K562 (cell line): ENCODE measurements at regions not wholly inside any gene's neighbourhood (a gene's known extent, or its start where the extent isn't known, plus 50 kb on each side); places are given as distances from the start of the nearest gene placed in this dataset.

Experiments used
- ATAC-seq: fragments of 200-7000 bp; cut with Tn5 transposase; 3 replicates; pipeline ENCODE4 v1.9.1; 2020; ENCODE audit warnings: moderate library complexity
- BruUV-seq: library from RNA; stranded (reverse); fragments of 400-500 nt; replicated peaks from 2 replicates; lab custom pipeline; 2021; lab: Mats Ljungman, UMichigan
- CTCF ChIA-PET: fragments of 300-600 bp; formaldehyde crosslinking; extraction: SDS; loops from one replicate; lab custom pipeline; 2021; ENCODE audit warnings: low intra/inter-chr PET ratio; lab: Yijun Ruan, JAX
- POLR2A ChIA-PET: fragments of 300-600, 350-650 bp; sonication (Branson Sonifier 250); formaldehyde crosslinking; extraction: SDS; loops from one replicate; lab custom pipeline; 2021; ENCODE audit warnings: antibody characterized with exemption, inconsistent platforms; lab: Yijun Ruan, JAX
- DNase-seq, 4 experiments: peaks; one replicate each; pipeline versions ENCODE4 v3.0.0 to v3.0.0-alpha.2; 2011 to 2018; ENCODE audit warnings: low spot score in 3 of 4, mixed read lengths in 3 of 4; ENCODE audit errors: extremely low read depth in 1 of 4
- FAIRE-seq: peaks from 2 replicates; lab custom pipeline; 2011; peaks lifted over from hg19 to GRCh38; lab: Jason Lieb, UNC
- H2AFZ ChIP-seq: 2 replicates; pipeline ENCODE4 v1.6.0; 2011; ENCODE audit warnings: low read depth, low read length, control low read depth, inconsistent platforms
- H3K27ac ChIP-seq: fragments of 200-600 bp; 3 replicates; pipeline ENCODE4 v1.8.0; 2011; ENCODE audit warnings: low read depth, mild to moderate bottlenecking, control low read depth, inconsistent platforms, low read length, moderate library complexity, mixed read lengths; ENCODE audit errors: extremely low read depth
- H3K27me3 ChIP-seq, 2 experiments: fragments of 300-600 bp in 1 of 2; 2 replicates in 1 of 2; 3 replicates in 1 of 2; pipeline versions ENCODE4 v1.6.0 to v1.8.0; 2011; ENCODE audit warnings: inconsistent platforms in 2 of 2, low read length in 2 of 2, mild to moderate bottlenecking in 1 of 2, mixed read lengths in 1 of 2, moderate library complexity in 1 of 2; ENCODE audit not compliant: control insufficient read depth in 2 of 2, insufficient read depth in 2 of 2
- H3K36me3 ChIP-seq: fragments of 300-600 bp; 3 replicates; pipeline ENCODE4 v1.8.0; 2011; ENCODE audit warnings: mild to moderate bottlenecking, low read length, inconsistent platforms; ENCODE audit not compliant: control insufficient read depth, insufficient read depth
- H3K4me1 ChIP-seq, 2 experiments: fragments of 200-600 bp in 1 of 2; replicated peaks in 1 of 2; 2 replicates in 1 of 2; 3 replicates in 1 of 2; pipeline versions ENCODE4 v1.5.1 to v1.8.0; 2011; ENCODE audit warnings: inconsistent platforms in 2 of 2, low read length in 2 of 2, mild to moderate bottlenecking in 1 of 2, mixed read lengths in 1 of 2, moderate library complexity in 1 of 2; ENCODE audit not compliant: control insufficient read depth in 2 of 2, insufficient read depth in 2 of 2
- H3K4me2 ChIP-seq: 2 replicates; pipeline ENCODE4 v1.6.1; 2011; ENCODE audit warnings: low read length, control low read depth, inconsistent platforms, mixed read lengths; ENCODE audit not compliant: insufficient read depth
- H3K4me3 ChIP-seq: fragments of 200-600 bp; sonication (generic), shearing (Covaris generic); 2 replicates; pipeline ENCODE4 v1.5.1; 2016; ENCODE audit warnings: control low read depth, inconsistent platforms
- H3K79me2 ChIP-seq: fragments of 200-600 bp; 3 replicates; pipeline ENCODE4 v1.8.0; 2011; ENCODE audit warnings: low read length, inconsistent platforms; ENCODE audit not compliant: control insufficient read depth, insufficient read depth
- H3K9ac ChIP-seq, 2 experiments: 2 replicates each; pipeline versions ENCODE4 v1.6.0 to v1.6.1; 2011; ENCODE audit warnings: low read depth in 2 of 2, low read length in 2 of 2, control low read depth in 1 of 2, inconsistent platforms in 1 of 2, mild to moderate bottlenecking in 1 of 2, mixed read lengths in 1 of 2; ENCODE audit not compliant: insufficient read depth in 1 of 2
- H3K9me1 ChIP-seq: one replicate; pipeline ENCODE4 v1.6.0; 2011; ENCODE audit warnings: inconsistent platforms, mild to moderate bottlenecking, low read length, moderate library complexity; ENCODE audit not compliant: control insufficient read depth, insufficient read depth
- H3K9me3 ChIP-seq: replicated peaks from 2 replicates; pipeline ENCODE4 v1.5.1; 2011; ENCODE audit warnings: low read depth, low read length, inconsistent platforms; ENCODE audit not compliant: control insufficient read depth, insufficient read depth
- H4K20me1 ChIP-seq: replicated peaks from 2 replicates; pipeline ENCODE4 v1.6.1; 2011; ENCODE audit warnings: low read length, inconsistent platforms, mixed read lengths; ENCODE audit not compliant: control insufficient read depth, insufficient read depth
- DDX20 ChIP-seq: fragments of 450-650 bp; IDR thresholded peaks from 2 replicates; pipeline ENCODE4 v1.6.1; 2016; ENCODE audit warnings: missing genetic modification characterization, low read depth, mild to moderate bottlenecking, missing compliant biosample characterization, moderate library complexity
- ELF2 ChIP-seq: fragments of 250-450 bp; sonication (Bioruptor Pico); IDR thresholded peaks from 2 replicates; pipeline ENCODE4 v1.5.0; 2021; ENCODE audit warnings: mild to moderate bottlenecking
- ERF ChIP-seq: fragments of 450-650 bp; formaldehyde crosslinking; IDR thresholded peaks from 2 replicates; pipeline ENCODE4 v1.4.0; 2020; ENCODE audit warnings: mild to moderate bottlenecking, mixed read lengths
- FOXP1 ChIP-seq: sonication (generic); formaldehyde crosslinking; IDR thresholded peaks from 2 replicates; pipeline ENCODE4 v1.8.0; 2022; ENCODE audit warnings: mild to moderate bottlenecking, missing genetic modification reagents
- PML ChIP-seq: IDR thresholded peaks from 2 replicates; pipeline ENCODE4 v1.6.1; 2012; ENCODE audit warnings: low read length, inconsistent platforms
- POLR2B ChIP-seq: fragments of 450-650 bp; IDR thresholded peaks from 2 replicates; pipeline ENCODE4 v1.6.1; 2018; ENCODE audit warnings: low read depth; ENCODE audit not compliant: partially characterized antibody
- RAD21 ChIP-seq, 2 experiments: fragments of 250-450 bp in 1 of 2; fragments of 450-650 bp in 1 of 2; sonication (Bioruptor Pico) in 1 of 2; formaldehyde crosslinking in 1 of 2; IDR thresholded peaks in 1 of 2; conservative IDR thresholded peaks in 1 of 2; 2 replicates each; pipeline versions ENCODE4 v1.4.0 to v1.8.0; 2020 to 2022; ENCODE audit warnings: mild to moderate bottlenecking in 2 of 2, moderate library complexity in 1 of 2
- RBFOX2 ChIP-seq: fragments of 200-400 bp; formaldehyde crosslinking; IDR thresholded peaks from 2 replicates; pipeline ENCODE4 v1.6.1; 2017; ENCODE audit warnings: low read depth, mild to moderate bottlenecking, low read length, moderate library complexity
- RFX1 ChIP-seq: fragments of 450-650 bp; IDR thresholded peaks from 2 replicates; pipeline ENCODE4 v1.6.1; 2016; ENCODE audit warnings: mild to moderate bottlenecking, moderate library complexity
- SLC30A9 ChIP-seq: fragments of 250-450 bp; sonication (Bioruptor Pico); IDR thresholded peaks from 2 replicates; pipeline ENCODE4 v1.8.0; 2022; ENCODE audit warnings: mild to moderate bottlenecking, moderate library complexity
- SMARCA4 ChIP-seq: fragments of 450-650 bp; IDR thresholded peaks from 2 replicates; pipeline ENCODE4 v1.6.1; 2016
- SMC3 ChIP-seq: conservative IDR thresholded peaks from 2 replicates; pipeline ENCODE4 v1.6.1; 2011; ENCODE audit warnings: low read depth, low read length, improper control_type of control experiment; ENCODE audit not compliant: insufficient read depth
- SOX6 ChIP-seq: fragments of 450-650 bp; IDR thresholded peaks from 2 replicates; pipeline ENCODE4 v1.6.1; 2014; ENCODE audit warnings: mild to moderate bottlenecking
- TFE3 ChIP-seq: fragments of 450-650 bp; formaldehyde crosslinking; IDR thresholded peaks from 2 replicates; pipeline ENCODE4 v1.4.0; 2020; ENCODE audit warnings: mild to moderate bottlenecking, mixed read lengths
- ZFP36 ChIP-seq: fragments of 150-350 bp; IDR thresholded peaks from 2 replicates; pipeline ENCODE4 v1.6.1; 2018; ENCODE audit warnings: low read length, low read depth; ENCODE audit not compliant: partially characterized antibody
- ZFX ChIP-seq: sonication (generic); formaldehyde crosslinking; IDR thresholded peaks from 2 replicates; pipeline ENCODE4 v1.8.0; 2022; ENCODE audit warnings: mild to moderate bottlenecking, missing genetic modification reagents, moderate library complexity
- ZNF197 ChIP-seq: fragments of 200-800 bp; sonication (Bioruptor generic); IDR thresholded peaks from 2 replicates; pipeline ENCODE4 v1.6.1; 2016; ENCODE audit warnings: low read depth, missing genetic modification characterization, missing compliant biosample characterization
- ZNF316 ChIP-seq: fragments of 450-650 bp; IDR thresholded peaks from 2 replicates; pipeline ENCODE4 v1.6.1; 2016
- ZNF354B ChIP-seq: fragments of 250-450 bp; sonication (Bioruptor Pico); IDR thresholded peaks from 2 replicates; pipeline ENCODE4 v1.4.0; 2020
- WGBS: fragments of 100-300 bp; shearing (Covaris generic); methylation state at CpG from one replicate; pipeline ENCODE4 v1.1.6; 2016; ENCODE audit warnings: low coverage, mixed read lengths; ENCODE audit not compliant: insufficient coverage; ENCODE audit errors: missing lambda C conversion rate; 5-methylcytosine and 5-hydroxymethylcytosine counted together
- in situ Hi-C: fragments of 300-500 bp; cut with MboI; formaldehyde crosslinking; loops from 4 replicates; pipeline ENCODE4 v1.15.0; 2018; ENCODE audit warnings: inconsistent platforms, mixed read lengths
- intact Hi-C: fragments of 100-400 bp; cut with micrococcal nuclease; formaldehyde crosslinking; loops from 2 replicates; pipeline ENCODE4 v1.14.2; 2022

GRCh38 chr2:195307751-195308150 is 349.3 kb upstream of the SLC39A10 start:
- Histone ChIP-seq H3K9ac (no peak overlapping the region), H4K20me1 (no peaks in the 10 kb centered on the region), H3K79me2 (no peaks in the 10 kb centered on the region), H3K36me3 (no peaks in the 10 kb centered on the region), H3K4me3 (no peak overlapping the region), H3K27ac (no peak overlapping the region), H3K9me3 (no peaks in the 10 kb centered on the region), H3K9me1 (no peaks in the 10 kb centered on the region), H3K4me1 (no peaks in the 10 kb centered on the region; a peak in 1 of 5 replicates), H2AFZ (no peak overlapping the region), H3K4me2 (no peak overlapping the region), H3K27me3 (no peaks in the 10 kb centered on the region)
- FAIRE-seq (no peak), ATAC-seq (no peak), DNase-seq (no peak)
- intact Hi-C loops: no loop called here
- POLR2A ChIA-PET: no interaction called here
- 18% methylated on average over 3 of the region's 7 CpGs for WGBS
- in situ Hi-C loops: no loop called here
- BruUV-seq: no TSS peak
- TF ChIP-seq FOXP1 (CRISPR knock-in tag) (no peak), ERF (CRISPR knock-in tag) (no peak), PML (no peak), SMARCA4 (no peak), SLC30A9 (CRISPR knock-in tag) (no peak), POLR2B (no peak), ZFP36 (no peak)
- TF ChIP-seq, all 486 proteins: peak for 0
- CTCF ChIA-PET: no interaction called here

GRCh38 chr2:195304310-195304709 is 352.7 kb upstream of the SLC39A10 start:
- no peaks in the 10 kb centered on the region; a peak in 1 of 5 replicates for H3K4me1 ChIP-seq
- H4K20me1 ChIP-seq: no peaks in the 10 kb centered on the region
- no peaks in the 10 kb centered on the region for H3K9me3 ChIP-seq
- H2AFZ ChIP-seq: no peak overlapping the region
- ATAC-seq: peak; percentile 47; the same call in 2 of the 3 replicates
- BruUV-seq: no TSS peak
- no peak overlapping the region for H3K9ac ChIP-seq
- H3K4me3 ChIP-seq: no peak overlapping the region
- CTCF ChIA-PET: no interaction called here
- peak in 1 of 4 experiments; percentile 16 for DNase-seq
- no peaks in the 10 kb centered on the region for H3K36me3 ChIP-seq
- H3K9me1 ChIP-seq: no peaks in the 10 kb centered on the region
- intact Hi-C loops: no loop called here
- in situ Hi-C loops: no loop called here
- WGBS: 32% methylated on average over 5 of the region's 5 CpGs
- H3K27me3 ChIP-seq: no peaks in the 10 kb centered on the region
- H3K79me2 ChIP-seq: no peaks in the 10 kb centered on the region
- no peak overlapping the region for H3K4me2 ChIP-seq
- no peak for FAIRE-seq
- H3K27ac ChIP-seq: no peak overlapping the region
- POLR2A ChIA-PET: no interaction called here
- TF ChIP-seq ZNF316 (no peak), SOX6 (no peak), ZFX (CRISPR knock-in tag) (no peak), ELF2 (no peak), DDX20 (tag) (no peak), TFE3 (no peak), ZNF354B (CRISPR knock-in tag) (no peak), ZNF197 (no peak), SMC3 (0 out of 2 replicates have a peak, but pooled peaks have one; percentile 13), RBFOX2 (no peak), RFX1 (no peak), RAD21 (CRISPR knock-in tag; conservative IDR thresholded peaks at IDR 0.05 in 1 of 2, IDR thresholded peaks at IDR 0.05 in 1 of 2) (peak in 1 of 2 experiments; percentile 28; a peak in 2 of 4 replicates)
